ENCODE measurements at regions not wholly inside any gene's neighbourhood (a gene's known extent, or its start where the extent isn't known, plus 50 kb on each side); places are given as distances from the start of the nearest gene placed in this dataset.

DNA sequence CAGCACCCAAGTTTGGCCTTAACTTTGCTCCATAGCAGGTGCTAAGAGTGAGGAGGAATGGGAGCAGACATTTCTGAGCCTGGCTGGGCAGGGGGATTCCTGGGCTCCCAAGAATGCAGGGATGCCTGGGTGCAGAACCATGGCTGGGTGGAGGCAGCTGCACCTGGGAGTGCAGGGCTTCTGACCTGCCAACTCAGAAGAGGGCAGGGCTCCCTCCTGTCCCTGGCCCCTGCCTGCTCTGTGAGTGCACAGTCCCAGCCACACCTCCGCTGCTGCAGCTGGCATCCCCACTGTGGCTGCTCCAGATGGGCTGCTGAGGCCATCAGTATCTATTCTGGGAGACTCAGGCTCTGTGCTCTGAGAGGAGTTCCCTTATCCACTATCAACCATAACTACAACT, 747.4 kb upstream of the VSTM2A start (continued):
- TF ChIP-seq, protein P1, sequence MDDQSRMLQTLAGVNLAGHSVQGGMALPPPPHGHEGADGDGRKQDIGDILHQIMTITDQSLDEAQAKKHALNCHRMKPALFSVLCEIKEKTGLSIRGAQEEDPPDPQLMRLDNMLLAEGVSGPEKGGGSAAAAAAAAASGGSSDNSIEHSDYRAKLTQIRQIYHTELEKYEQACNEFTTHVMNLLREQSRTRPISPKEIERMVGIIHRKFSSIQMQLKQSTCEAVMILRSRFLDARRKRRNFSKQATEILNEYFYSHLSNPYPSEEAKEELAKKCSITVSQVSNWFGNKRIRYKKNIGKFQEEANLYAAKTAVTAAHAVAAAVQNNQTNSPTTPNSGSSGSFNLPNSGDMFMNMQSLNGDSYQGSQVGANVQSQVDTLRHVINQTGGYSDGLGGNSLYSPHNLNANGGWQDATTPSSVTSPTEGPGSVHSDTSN (IDR thresholded peaks at IDR 0.05) = no peak
- no peak for TF ChIP-seq EHF (CRISPR knock-in tag; IDR thresholded peaks at IDR 0.05)
- no peak for TF ChIP-seq HOXA7 (CRISPR knock-in tag; IDR thresholded peaks at IDR 0.05)
- TF ChIP-seq RARB (CRISPR knock-in tag; IDR thresholded peaks at IDR 0.05) = no peak
- no peak for TF ChIP-seq EHMT2 (IDR thresholded peaks at IDR 0.05; ENCODE audit: low read depth)

DNA sequence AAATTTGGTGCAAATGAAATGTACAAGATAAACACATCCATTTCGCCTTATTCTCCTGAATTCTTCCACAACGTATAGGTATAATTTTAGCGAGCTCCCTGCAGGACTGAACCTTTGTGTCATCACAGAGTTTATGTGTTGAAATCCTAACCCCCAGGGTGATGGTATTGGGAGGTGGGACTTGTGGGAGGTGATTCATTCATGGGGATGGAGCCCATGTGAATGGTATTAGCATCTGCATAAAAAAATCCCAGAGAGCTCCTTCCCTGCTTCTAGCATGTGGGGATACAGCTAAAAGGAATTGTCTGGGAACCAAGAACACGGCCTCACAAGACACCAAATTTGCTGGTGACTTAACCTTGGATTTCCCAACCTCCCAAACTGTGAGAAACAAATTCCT, 741.4 kb upstream of the VSTM2A start:
- Histone ChIP-seq H3K4me2 (no peak overlapping the region), H3K4me1 (no peaks in the 10 kb centered on the region), H3K27ac (no peak overlapping the region), H3K9me3 (no peaks in the 10 kb centered on the region), H3K4me3 (no peak overlapping the region)
- ATAC-seq = no peak
- no peak for FAIRE-seq
- DNase-seq (ENCODE audit: low read depth in 1 of 2, low spot score in 1 of 2) = no peak
- 8% methylated on average over 4 of the region's 4 CpGs for WGBS (ENCODE audit: missing lambda C conversion rate)
- CTCF ChIA-PET = no interaction called here
- TF ChIP-seq, protein P1 (IDR thresholded peaks at IDR 0.05) = no peak
- TF ChIP-seq KDM1A (IDR thresholded peaks at IDR 0.05; ENCODE audit: low read depth) (no peak), CHD4 (IDR thresholded peaks at IDR 0.05; ENCODE audit: borderline replicate concordance) (no peak), EP300 (IDR thresholded peaks at IDR 0.05) (no peak)
- POLR2A ChIA-PET = no interaction called here

DNA sequence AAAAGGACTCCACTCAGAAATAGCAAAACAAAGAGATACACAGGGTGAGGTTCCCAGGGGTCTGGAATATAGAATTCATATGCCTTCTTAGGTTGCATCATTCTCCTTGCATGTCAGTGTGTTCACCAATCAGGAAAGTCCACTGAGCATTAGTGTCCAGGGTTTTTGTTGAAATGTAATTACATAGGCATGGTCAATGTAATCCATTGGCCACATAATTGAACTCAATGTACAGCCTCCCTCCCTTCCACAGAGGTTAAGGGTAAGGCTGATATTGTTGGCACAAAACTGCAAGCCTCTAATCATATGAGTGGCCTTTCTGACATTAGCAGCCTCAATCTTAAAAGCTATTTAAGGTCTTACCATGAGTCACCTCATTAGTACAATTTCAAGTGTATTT, 736.1 kb upstream of the VSTM2A start:
- Histone ChIP-seq H3K4me3 (no peak overlapping the region), H3K9me3 (no peaks in the 10 kb centered on the region), H3K4me1 (no peaks in the 10 kb centered on the region), H3K4me2 (no peak overlapping the region), H3K27ac (no peak overlapping the region)
- ATAC-seq = no peak
- DNase-seq (ENCODE audit: low read depth in 1 of 2, low spot score in 1 of 2) = no peak
- POLR2A ChIA-PET = no interaction called here
- no peak for FAIRE-seq
- CTCF ChIA-PET = no interaction called here
- TF ChIP-seq RNF2 (IDR thresholded peaks at IDR 0.05; ENCODE audit: borderline replicate concordance, low read depth) = no peak
- TF ChIP-seq, protein P2, sequence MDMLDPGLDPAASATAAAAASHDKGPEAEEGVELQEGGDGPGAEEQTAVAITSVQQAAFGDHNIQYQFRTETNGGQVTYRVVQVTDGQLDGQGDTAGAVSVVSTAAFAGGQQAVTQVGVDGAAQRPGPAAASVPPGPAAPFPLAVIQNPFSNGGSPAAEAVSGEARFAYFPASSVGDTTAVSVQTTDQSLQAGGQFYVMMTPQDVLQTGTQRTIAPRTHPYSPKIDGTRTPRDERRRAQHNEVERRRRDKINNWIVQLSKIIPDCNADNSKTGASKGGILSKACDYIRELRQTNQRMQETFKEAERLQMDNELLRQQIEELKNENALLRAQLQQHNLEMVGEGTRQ (IDR thresholded peaks at IDR 0.05) = no peak
- TF ChIP-seq, protein P3, sequence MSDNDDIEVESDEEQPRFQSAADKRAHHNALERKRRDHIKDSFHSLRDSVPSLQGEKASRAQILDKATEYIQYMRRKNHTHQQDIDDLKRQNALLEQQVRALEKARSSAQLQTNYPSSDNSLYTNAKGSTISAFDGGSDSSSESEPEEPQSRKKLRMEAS (IDR thresholded peaks at IDR 0.05) = no peak
- no peak for TF ChIP-seq KDM5A (IDR thresholded peaks at IDR 0.05)
- TF ChIP-seq, protein P1 (IDR thresholded peaks at IDR 0.05) = no peak
- no peak for TF ChIP-seq FOSB (CRISPR knock-in tag; IDR thresholded peaks at IDR 0.05)
- TF ChIP-seq POLR2AphosphoS2 (conservative IDR thresholded peaks at IDR 0.05; ENCODE audit: low read length) = no peak
- TF ChIP-seq, protein P4, sequence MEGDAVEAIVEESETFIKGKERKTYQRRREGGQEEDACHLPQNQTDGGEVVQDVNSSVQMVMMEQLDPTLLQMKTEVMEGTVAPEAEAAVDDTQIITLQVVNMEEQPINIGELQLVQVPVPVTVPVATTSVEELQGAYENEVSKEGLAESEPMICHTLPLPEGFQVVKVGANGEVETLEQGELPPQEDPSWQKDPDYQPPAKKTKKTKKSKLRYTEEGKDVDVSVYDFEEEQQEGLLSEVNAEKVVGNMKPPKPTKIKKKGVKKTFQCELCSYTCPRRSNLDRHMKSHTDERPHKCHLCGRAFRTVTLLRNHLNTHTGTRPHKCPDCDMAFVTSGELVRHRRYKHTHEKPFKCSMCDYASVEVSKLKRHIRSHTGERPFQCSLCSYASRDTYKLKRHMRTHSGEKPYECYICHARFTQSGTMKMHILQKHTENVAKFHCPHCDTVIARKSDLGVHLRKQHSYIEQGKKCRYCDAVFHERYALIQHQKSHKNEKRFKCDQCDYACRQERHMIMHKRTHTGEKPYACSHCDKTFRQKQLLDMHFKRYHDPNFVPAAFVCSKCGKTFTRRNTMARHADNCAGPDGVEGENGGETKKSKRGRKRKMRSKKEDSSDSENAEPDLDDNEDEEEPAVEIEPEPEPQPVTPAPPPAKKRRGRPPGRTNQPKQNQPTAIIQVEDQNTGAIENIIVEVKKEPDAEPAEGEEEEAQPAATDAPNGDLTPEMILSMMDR (IDR thresholded peaks at IDR 0.05) = no peak
- TF ChIP-seq, protein P5, sequence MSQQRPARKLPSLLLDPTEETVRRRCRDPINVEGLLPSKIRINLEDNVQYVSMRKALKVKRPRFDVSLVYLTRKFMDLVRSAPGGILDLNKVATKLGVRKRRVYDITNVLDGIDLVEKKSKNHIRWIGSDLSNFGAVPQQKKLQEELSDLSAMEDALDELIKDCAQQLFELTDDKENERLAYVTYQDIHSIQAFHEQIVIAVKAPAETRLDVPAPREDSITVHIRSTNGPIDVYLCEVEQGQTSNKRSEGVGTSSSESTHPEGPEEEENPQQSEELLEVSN (IDR thresholded peaks at IDR 0.05; ENCODE audit: borderline replicate concordance, low read depth) = no peak
- TF ChIP-seq HOXB5 (CRISPR knock-in tag; IDR thresholded peaks at IDR 0.05) = no peak
- no peak for TF ChIP-seq POLR2A (IDR thresholded peaks at IDR 0.05; ENCODE audit: low read length)
- no peak for TF ChIP-seq CHD4 (IDR thresholded peaks at IDR 0.05; ENCODE audit: borderline replicate concordance)
- TF ChIP-seq JUN (IDR thresholded peaks at IDR 0.05) = no peak
- TF ChIP-seq RARB (CRISPR knock-in tag; IDR thresholded peaks at IDR 0.05) = no peak
- TF ChIP-seq, protein P6, sequence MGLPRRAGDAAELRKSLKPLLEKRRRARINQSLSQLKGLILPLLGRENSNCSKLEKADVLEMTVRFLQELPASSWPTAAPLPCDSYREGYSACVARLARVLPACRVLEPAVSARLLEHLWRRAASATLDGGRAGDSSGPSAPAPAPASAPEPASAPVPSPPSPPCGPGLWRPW (IDR thresholded peaks at IDR 0.05) = no peak
- no peak for TF ChIP-seq MAZ (IDR thresholded peaks at IDR 0.05; ENCODE audit: borderline replicate concordance, low read depth, low read length)
- no peak for TF ChIP-seq PHF8 (IDR thresholded peaks at IDR 0.05; ENCODE audit: borderline replicate concordance, low read depth)
